ENCODE measurements at regions not wholly inside any gene's neighbourhood (a gene's known extent, or its start where the extent isn't known, plus 50 kb on each side); places are given as distances from the start of the nearest gene placed in this dataset.
"Not testable (repeated sequence)": the region's sequence is repeated elsewhere in the genome, so short reads cannot be mapped to it uniquely, and the experiment has no call there.

- Histone ChIP-seq H3K36me3 (ENCODE audit: insufficient read depth, low read length) (no peaks in the 10 kb centered on the region), H4K20me1 (ENCODE audit: insufficient read depth, low read length) (no peaks in the 10 kb centered on the region), H3K9me3 (ENCODE audit: insufficient read depth, low read depth, low read length) (no peaks in the 10 kb centered on the region), H3K27ac (ENCODE audit: low read depth, low read length) (no peak overlapping the region), H3K4me3 (ENCODE audit: insufficient read depth, low read depth, low read length) (no peak overlapping the region), H3K4me1 (ENCODE audit: insufficient read depth, low read length) (peaks cover 5% of the 10 kb centered on the region), H3K9ac (ENCODE audit: low read length) (no peak overlapping the region), H3K27me3 (ENCODE audit: insufficient read depth, low read length) (peaks cover 4% of the 10 kb centered on the region), H3K79me2 (ENCODE audit: insufficient read depth, low read length) (no peaks in the 10 kb centered on the region), H2AFZ (ENCODE audit: low read depth, low read length) (no peak overlapping the region), H3K4me2 (ENCODE audit: low read length) (no peak overlapping the region)
- TF ChIP-seq EZH2 (IDR thresholded peaks at IDR 0.05; ENCODE audit: insufficient read depth, low read length) (no peak), CTCF (IDR thresholded peaks at IDR 0.05; ENCODE audit: insufficient read depth, low read depth, low read length) (no peak)
- DNase-seq (ENCODE audit: low read depth): no peak
- peaks cover 2% of the 10 kb centered on the region for H3K36me3 Mint-ChIP-seq (ENCODE audit: low read depth, unreplicated experiment)
- H3K4me1 Mint-ChIP-seq (ENCODE audit: low read depth, unreplicated experiment): peaks cover 9% of the 10 kb centered on the region
- no peak for FAIRE-seq
- no peak overlapping the region for H3K4me3 Mint-ChIP-seq (ENCODE audit: unreplicated experiment)
- H3K27ac Mint-ChIP-seq (ENCODE audit: unreplicated experiment): no peak overlapping the region
- peaks cover 34% of the 10 kb centered on the region for H3K27me3 Mint-ChIP-seq (ENCODE audit: low read depth, unreplicated experiment)
- H3K9me3 Mint-ChIP-seq (ENCODE audit: unreplicated experiment): peaks cover 11% of the 10 kb centered on the region
Observed at GRCh38 chr9:124084087-124084486, 72.5 kb downstream of the LHX2 start.

- H3K4me3 ChIP-seq (ENCODE audit: insufficient read depth, low read depth, low read length): no peak overlapping the region
- Mint-ChIP-seq H3K4me1 (ENCODE audit: low read depth, unreplicated experiment) (peaks cover 4% of the 10 kb centered on the region), H3K9me3 (ENCODE audit: unreplicated experiment) (peaks cover 16% of the 10 kb centered on the region), H3K27ac (ENCODE audit: unreplicated experiment) (no peak overlapping the region), H3K36me3 (ENCODE audit: low read depth, unreplicated experiment) (peaks cover 2% of the 10 kb centered on the region), H3K4me3 (ENCODE audit: unreplicated experiment) (no peak overlapping the region), H3K27me3 (ENCODE audit: low read depth, unreplicated experiment) (peaks cover 50% of the 10 kb centered on the region)
- TF ChIP-seq EZH2 (IDR thresholded peaks at IDR 0.05; ENCODE audit: insufficient read depth, low read length) (no peak), CTCF (IDR thresholded peaks at IDR 0.05; ENCODE audit: insufficient read depth, low read depth, low read length) (no peak)
- H4K20me1 ChIP-seq (ENCODE audit: insufficient read depth, low read length): no peaks in the 10 kb centered on the region
- no peaks in the 10 kb centered on the region for H3K9me3 ChIP-seq (ENCODE audit: insufficient read depth, low read depth, low read length)
- no peak for DNase-seq (ENCODE audit: low read depth)
- H3K4me2 ChIP-seq (ENCODE audit: low read length): no peak overlapping the region
- no peak for FAIRE-seq
- H3K9ac ChIP-seq (ENCODE audit: low read length): no peak overlapping the region
- no peaks in the 10 kb centered on the region for H3K36me3 ChIP-seq (ENCODE audit: insufficient read depth, low read length)
- no peaks in the 10 kb centered on the region for H3K4me1 ChIP-seq (ENCODE audit: insufficient read depth, low read length)
- H3K27ac ChIP-seq (ENCODE audit: low read depth, low read length): no peak overlapping the region
- H2AFZ ChIP-seq (ENCODE audit: low read depth, low read length): no peak overlapping the region
- no peaks in the 10 kb centered on the region for H3K79me2 ChIP-seq (ENCODE audit: insufficient read depth, low read length)
- H3K27me3 ChIP-seq (ENCODE audit: insufficient read depth, low read length): peaks cover 4% of the 10 kb centered on the region
Observed at GRCh38 chr9:124087226-124087625, 75.7 kb downstream of the LHX2 start.

GRCh38 chr9:124088476-124088837 is 76.9 kb downstream of the LHX2 start:
- peaks cover 4% of the 10 kb centered on the region for H3K36me3 Mint-ChIP-seq (ENCODE audit: low read depth, unreplicated experiment)
- H3K4me3 Mint-ChIP-seq (ENCODE audit: unreplicated experiment): no peak overlapping the region
- H3K4me1 Mint-ChIP-seq (ENCODE audit: low read depth, unreplicated experiment): peaks cover 4% of the 10 kb centered on the region
- H3K27me3 ChIP-seq (ENCODE audit: insufficient read depth, low read length): peaks cover 4% of the 10 kb centered on the region
- no peak overlapping the region for H3K4me3 ChIP-seq (ENCODE audit: insufficient read depth, low read depth, low read length)
- peaks cover 22% of the 10 kb centered on the region for H3K9me3 Mint-ChIP-seq (ENCODE audit: unreplicated experiment)
- H3K36me3 ChIP-seq (ENCODE audit: insufficient read depth, low read length): no peaks in the 10 kb centered on the region
- H3K4me1 ChIP-seq (ENCODE audit: insufficient read depth, low read length): no peaks in the 10 kb centered on the region
- no peaks in the 10 kb centered on the region for H3K9me3 ChIP-seq (ENCODE audit: insufficient read depth, low read depth, low read length)
- FAIRE-seq (no peak), DNase-seq (ENCODE audit: low read depth) (no peak)
- no peaks in the 10 kb centered on the region for H4K20me1 ChIP-seq (ENCODE audit: insufficient read depth, low read length)
- no peak overlapping the region for H3K9ac ChIP-seq (ENCODE audit: low read length)
- no peaks in the 10 kb centered on the region for H3K79me2 ChIP-seq (ENCODE audit: insufficient read depth, low read length)
- H2AFZ ChIP-seq (ENCODE audit: low read depth, low read length): no peak overlapping the region
- H3K4me2 ChIP-seq (ENCODE audit: low read length): no peak overlapping the region
- TF ChIP-seq CTCF (IDR thresholded peaks at IDR 0.05; ENCODE audit: insufficient read depth, low read depth, low read length): no peak
- TF ChIP-seq EZH2 (IDR thresholded peaks at IDR 0.05; ENCODE audit: insufficient read depth, low read length): no peak
- H3K27me3 Mint-ChIP-seq (ENCODE audit: low read depth, unreplicated experiment): peaks cover 59% of the 10 kb centered on the region
- no peak overlapping the region for H3K27ac ChIP-seq (ENCODE audit: low read depth, low read length)
- no peak overlapping the region for H3K27ac Mint-ChIP-seq (ENCODE audit: unreplicated experiment)

GRCh38 chr9:124089631-124090488 is 78.3 kb downstream of the LHX2 start:
- H3K4me1 ChIP-seq (ENCODE audit: insufficient read depth, low read length); H3K4me1 Mint-ChIP-seq (ENCODE audit: low read depth, unreplicated experiment); FAIRE-seq: not testable (repeated sequence)

More at GRCh38 chr9:124089631-124090488, 78.3 kb downstream of the LHX2 start:
- not testable (repeated sequence) for H3K9me3 ChIP-seq (ENCODE audit: insufficient read depth, low read depth, low read length); DNase-seq (ENCODE audit: low read depth); H3K79me2 ChIP-seq (ENCODE audit: insufficient read depth, low read length); H3K36me3 Mint-ChIP-seq (ENCODE audit: low read depth, unreplicated experiment); H3K9ac ChIP-seq (ENCODE audit: low read length); H3K27me3 ChIP-seq (ENCODE audit: insufficient read depth, low read length); H3K4me2 ChIP-seq (ENCODE audit: low read length); H3K36me3 ChIP-seq (ENCODE audit: insufficient read depth, low read length); H2AFZ ChIP-seq (ENCODE audit: low read depth, low read length); H3K4me3 Mint-ChIP-seq (ENCODE audit: unreplicated experiment); H3K4me3 ChIP-seq (ENCODE audit: insufficient read depth, low read depth, low read length); H3K27ac Mint-ChIP-seq (ENCODE audit: unreplicated experiment); H3K27ac ChIP-seq (ENCODE audit: low read depth, low read length); H4K20me1 ChIP-seq (ENCODE audit: insufficient read depth, low read length)
- Mint-ChIP-seq H3K27me3 (ENCODE audit: low read depth, unreplicated experiment) (peaks cover 65% of the 10 kb centered on the region), H3K9me3 (ENCODE audit: unreplicated experiment) (peaks cover 22% of the 10 kb centered on the region)
